ENCODE measurements at regions not wholly inside any gene's neighbourhood (a gene's known extent, or its start where the extent isn't known, plus 50 kb on each side); places are given as distances from the start of the nearest gene placed in this dataset.

- DNase-seq (ENCODE audit: low read depth): no peak
Observed at GRCh38 chr9:8088477-8088876, 288.9 kb upstream of the DMAC1 start.

- DNase-seq (ENCODE audit: low read depth): no peak
Observed at GRCh38 chr9:8085986-8086385, 286.4 kb upstream of the DMAC1 start.

- DNase-seq (ENCODE audit: low read depth): no peak
Observed at GRCh38 chr9:8078641-8079140, 279.1 kb upstream of the DMAC1 start.

GRCh38 chr9:8074713-8075286 lies 275.2 kb upstream of the DMAC1 start:
- no peak for DNase-seq (ENCODE audit: low read depth)

GRCh38 chr9:8071445-8071798 lies 271.8 kb upstream of the DMAC1 start:
- no peak for DNase-seq (ENCODE audit: low read depth)

GRCh38 chr9:8070779-8071444 lies 271.3 kb upstream of the DMAC1 start:
- no peak for DNase-seq (ENCODE audit: low read depth)

- DNase-seq (ENCODE audit: low read depth): no peak
Observed at GRCh38 chr9:8062459-8062858, 262.9 kb upstream of the DMAC1 start.

GRCh38 chr9:8053501-8053900 lies 253.9 kb upstream of the DMAC1 start:
- no peak for DNase-seq (ENCODE audit: low read depth)

GRCh38 chr9:8052991-8053390 lies 253.4 kb upstream of the DMAC1 start:
- no peak for DNase-seq (ENCODE audit: low read depth)

GRCh38 chr9:8037745-8038144 lies 238.2 kb upstream of the DMAC1 start:
- DNase-seq (ENCODE audit: low read depth): no peak

- no peak for DNase-seq (ENCODE audit: low read depth)
Observed at GRCh38 chr9:8036914-8037524, 237.4 kb upstream of the DMAC1 start.

GRCh38 chr9:8033794-8034193 lies 234.2 kb upstream of the DMAC1 start:
- no peak for DNase-seq (ENCODE audit: low read depth)

- no peak for DNase-seq (ENCODE audit: low read depth)
Observed at GRCh38 chr9:8030095-8030494, 230.5 kb upstream of the DMAC1 start.

- no peak for DNase-seq (ENCODE audit: low read depth)
Observed at GRCh38 chr9:8027351-8027750, 227.8 kb upstream of the DMAC1 start.

GRCh38 chr9:8025551-8025950 lies 226.0 kb upstream of the DMAC1 start:
- DNase-seq (ENCODE audit: low read depth): no peak

- DNase-seq (ENCODE audit: low read depth): no peak
Observed at GRCh38 chr9:8020186-8020585, 220.6 kb upstream of the DMAC1 start.

- no peak for DNase-seq (ENCODE audit: low read depth)
Observed at GRCh38 chr9:8019636-8020035, 220.1 kb upstream of the DMAC1 start.

- no peak for DNase-seq (ENCODE audit: low read depth)
Observed at GRCh38 chr9:8014997-8015682, 215.6 kb upstream of the DMAC1 start.

GRCh38 chr9:8012986-8013385 lies 213.4 kb upstream of the DMAC1 start:
- no peak for DNase-seq (ENCODE audit: low read depth)

- no peak for DNase-seq (ENCODE audit: low read depth)
Observed at GRCh38 chr9:8011974-8012373, 212.4 kb upstream of the DMAC1 start.

GRCh38 chr9:7996558-7996957 lies 197.0 kb upstream of the DMAC1 start:
- no peak for DNase-seq (ENCODE audit: low read depth)

GRCh38 chr9:7988644-7989280 lies 189.2 kb upstream of the DMAC1 start:
- DNase-seq (ENCODE audit: low read depth): no peak

- DNase-seq (ENCODE audit: low read depth): no peak
Observed at GRCh38 chr9:7984692-7985091, 185.1 kb upstream of the DMAC1 start.
